Stimulated activated CD8-positive, alpha-beta memory T cell treated with anti-CD3 and anti-CD28 coated beads, Interleukin-12 subunit alpha, Interleukin-12 subunit beta, amount 100 ng/mL, for 24 hours (primary cell): ENCODE measurements at regions not wholly inside any gene's neighbourhood (a gene's known extent, or its start where the extent isn't known, plus 50 kb on each side); places are given as distances from the start of the nearest gene placed in this dataset.

ENCODE experiments used
- DNase-seq: peaks from one replicate; pipeline ENCODE4 v3.0.0-alpha.2; 2020; ENCODE audit errors: extremely low read depth

GRCh38 chr12:45627407-45628069 is 102.0 kb upstream of the ARID2 start:
- DNase-seq: no peak

- DNase-seq: no peak
Measured at GRCh38 chr12:45629292-45629691, 100.2 kb upstream of the ARID2 start.

- DNase-seq: no peak
Measured at GRCh38 chr12:45633733-45634132, 95.8 kb upstream of the ARID2 start.

GRCh38 chr12:45634273-45634917 is 95.1 kb upstream of the ARID2 start:
- DNase-seq: no peak

- DNase-seq: no peak
Measured at GRCh38 chr12:45637242-45637641, 92.3 kb upstream of the ARID2 start.

- no peak for DNase-seq
Measured at GRCh38 chr12:45637706-45638105, 91.8 kb upstream of the ARID2 start.

- no peak for DNase-seq
Measured at GRCh38 chr12:45638386-45638785, 91.1 kb upstream of the ARID2 start.

GRCh38 chr12:45644541-45644940 is 85.0 kb upstream of the ARID2 start:
- no peak for DNase-seq

GRCh38 chr12:45646851-45647581 is 82.5 kb upstream of the ARID2 start:
- no peak for DNase-seq

GRCh38 chr12:45648070-45648469 is 81.4 kb upstream of the ARID2 start:
- DNase-seq: no peak

- DNase-seq: no peak
Measured at GRCh38 chr12:45651029-45651428, 78.5 kb upstream of the ARID2 start.

GRCh38 chr12:45654002-45654665 is 75.4 kb upstream of the ARID2 start:
- no peak for DNase-seq

GRCh38 chr12:45655186-45655585 is 74.3 kb upstream of the ARID2 start:
- no peak for DNase-seq

GRCh38 chr12:45655743-45656142 is 73.8 kb upstream of the ARID2 start:
- DNase-seq: no peak

GRCh38 chr12:45658020-45658419 is 71.5 kb upstream of the ARID2 start:
- DNase-seq: no peak

GRCh38 chr12:45660330-45660729 is 69.2 kb upstream of the ARID2 start:
- DNase-seq: no peak

- no peak for DNase-seq
Measured at GRCh38 chr12:45663455-45663854, 66.1 kb upstream of the ARID2 start.

- no peak for DNase-seq
Measured at GRCh38 chr12:45665941-45666340, 63.6 kb upstream of the ARID2 start.

- DNase-seq: no peak
Measured at GRCh38 chr12:45666396-45666795, 63.1 kb upstream of the ARID2 start.

- DNase-seq: no peak
Measured at GRCh38 chr12:45666816-45667215, 62.7 kb upstream of the ARID2 start.

- DNase-seq: no peak
Measured at GRCh38 chr12:45667761-45668160, 61.7 kb upstream of the ARID2 start.

GRCh38 chr12:45668641-45669040 is 60.9 kb upstream of the ARID2 start:
- no peak for DNase-seq

- DNase-seq: no peak
Measured at GRCh38 chr12:45669093-45669492, 60.4 kb upstream of the ARID2 start.
